Hematopoietic multipotent progenitor cell treated with erythropoietin and hydrocortisone succinate and interleukin-3 and kit ligand, for 4 days (in vitro differentiated cells): ENCODE measurements at regions not wholly inside any gene's neighbourhood (a gene's known extent, or its start where the extent isn't known, plus 50 kb on each side); places are given as distances from the start of the nearest gene placed in this dataset.

Experiments used
- DNase-seq: peaks from one replicate; pipeline ENCODE4 v3.0.0-alpha.2; 2015

- DNase-seq: no peak
Measured at GRCh38 chr7:145082366-145083161, 246.7 kb upstream of the TPK1 start.

GRCh38 chr7:145065473-145065872 lies 229.6 kb upstream of the TPK1 start:
- DNase-seq: no peak

- no peak for DNase-seq
Measured at GRCh38 chr7:145064114-145064513, 228.3 kb upstream of the TPK1 start.

GRCh38 chr7:145053781-145054180 lies 217.9 kb upstream of the TPK1 start:
- no peak for DNase-seq

GRCh38 chr7:145050415-145050814 lies 214.6 kb upstream of the TPK1 start:
- no peak for DNase-seq

GRCh38 chr7:145036604-145037405 lies 201.0 kb upstream of the TPK1 start:
- DNase-seq: peak; percentile 76

- DNase-seq: no peak
Measured at GRCh38 chr7:145031162-145031561, 195.3 kb upstream of the TPK1 start.

- DNase-seq: no peak
Measured at GRCh38 chr7:145030754-145031153, 194.9 kb upstream of the TPK1 start.

GRCh38 chr7:145020454-145020853 lies 184.6 kb upstream of the TPK1 start:
- DNase-seq: no peak

GRCh38 chr7:145016068-145016467 lies 180.2 kb upstream of the TPK1 start:
- no peak for DNase-seq

GRCh38 chr7:145009876-145010275 lies 174.0 kb upstream of the TPK1 start:
- DNase-seq: peak; percentile 57

- DNase-seq: no peak
Measured at GRCh38 chr7:145005601-145006000, 169.7 kb upstream of the TPK1 start.

- peak; percentile 56 for DNase-seq
Measured at GRCh38 chr7:144997512-144997911, 161.7 kb upstream of the TPK1 start.

GRCh38 chr7:144995495-144995894 lies 159.6 kb upstream of the TPK1 start:
- DNase-seq: no peak

GRCh38 chr7:144991041-144991440 lies 155.2 kb upstream of the TPK1 start:
- DNase-seq: no peak

GRCh38 chr7:144987686-144988085 lies 151.8 kb upstream of the TPK1 start:
- no peak for DNase-seq

GRCh38 chr7:144982133-144982532 lies 146.3 kb upstream of the TPK1 start:
- no peak for DNase-seq

- no peak for DNase-seq
Measured at GRCh38 chr7:144975882-144976281, 140.0 kb upstream of the TPK1 start.

GRCh38 chr7:144969787-144970186 lies 133.9 kb upstream of the TPK1 start:
- no peak for DNase-seq

- DNase-seq: no peak
Measured at GRCh38 chr7:144960763-144961162, 124.9 kb upstream of the TPK1 start.

GRCh38 chr7:144957998-144958397 lies 122.1 kb upstream of the TPK1 start:
- DNase-seq: no peak

GRCh38 chr7:144955422-144955821 lies 119.6 kb upstream of the TPK1 start:
- DNase-seq: no peak

GRCh38 chr7:144941127-144941526 lies 105.3 kb upstream of the TPK1 start:
- DNase-seq: no peak

GRCh38 chr7:144937199-144937598 lies 101.3 kb upstream of the TPK1 start:
- no peak for DNase-seq
